RKO (cell line): ENCODE measurements at regions not wholly inside any gene's neighbourhood (a gene's known extent, or its start where the extent isn't known, plus 50 kb on each side); places are given as distances from the start of the nearest gene placed in this dataset.
"Not testable (repeated sequence)": the region's sequence is repeated elsewhere in the genome, so short reads cannot be mapped to it uniquely, and the experiment has no call there.

Source experiments
- DNase-seq: peaks from one replicate; pipeline ENCODE4 v3.0.0-alpha.2; 2016; ENCODE audit warnings: low spot score

DNA sequence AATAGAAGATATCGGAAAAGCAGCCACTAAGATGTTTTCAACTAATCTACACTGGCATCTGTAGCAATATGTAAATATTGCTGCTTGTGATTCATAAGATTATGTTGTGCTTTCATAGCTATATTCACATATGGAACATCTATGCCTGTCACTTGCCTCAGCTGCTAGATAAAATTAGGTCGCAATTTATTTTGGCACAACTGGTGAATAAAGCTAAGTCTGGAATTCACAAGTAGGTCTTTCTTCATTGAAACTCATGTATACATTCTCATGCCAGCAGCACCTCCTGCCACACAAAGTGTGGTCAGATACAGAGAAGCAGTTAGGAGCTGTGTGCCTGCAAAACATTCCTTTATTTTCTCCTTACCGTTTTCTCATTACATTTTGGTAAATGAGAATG, 543.3 kb upstream of the CHORDC1 start:
- DNase-seq, result no peak

DNA sequence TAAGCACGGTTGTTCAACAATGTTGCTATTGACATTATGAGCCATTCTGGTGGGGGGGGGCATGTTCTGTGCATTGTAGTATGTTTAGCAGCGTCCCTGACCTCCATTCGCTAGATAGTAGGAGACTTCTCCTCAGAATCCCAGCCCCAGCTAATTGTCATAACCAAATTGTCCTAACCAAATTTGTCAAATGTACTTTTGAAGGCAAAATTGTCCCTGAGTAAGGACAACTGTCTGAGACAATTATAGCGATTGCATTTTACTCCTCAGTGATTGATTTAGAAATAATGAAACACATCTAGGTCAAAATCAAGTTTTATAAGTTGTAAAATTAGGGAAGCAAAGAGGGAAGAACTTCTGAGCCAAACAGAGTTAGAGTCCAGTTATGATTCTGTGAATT, 541.8 kb upstream of the CHORDC1 start:
- no peak for DNase-seq

DNA sequence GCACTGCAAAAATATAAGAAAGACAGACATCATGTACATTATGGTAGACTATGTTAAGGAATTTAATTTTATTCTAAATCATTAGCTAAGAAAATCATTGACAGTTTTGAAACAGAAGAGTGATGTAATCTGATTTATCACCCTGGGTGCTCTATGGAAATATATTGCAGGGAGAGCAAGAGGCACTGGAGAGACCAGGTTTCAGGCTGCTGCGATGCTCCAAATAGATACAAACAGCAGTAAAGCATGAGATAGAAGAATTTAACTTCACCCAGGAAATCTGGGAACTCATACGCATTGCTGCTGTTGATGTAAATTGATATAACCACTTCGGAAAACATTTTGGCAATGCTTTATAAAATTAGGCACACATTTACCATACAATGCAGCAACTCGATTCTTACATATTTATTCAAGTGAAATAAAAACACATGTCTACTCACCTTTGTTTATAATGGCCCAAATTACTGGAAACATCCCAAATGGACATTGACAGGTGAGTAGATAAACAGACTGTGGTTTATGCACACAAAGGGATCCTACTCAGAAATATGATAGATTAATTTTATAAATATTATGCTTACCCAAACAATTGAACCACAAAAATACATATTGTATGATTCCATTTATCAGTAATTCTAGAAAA, 535.1 kb upstream of the CHORDC1 start:
- DNase-seq, result no peak

DNA sequence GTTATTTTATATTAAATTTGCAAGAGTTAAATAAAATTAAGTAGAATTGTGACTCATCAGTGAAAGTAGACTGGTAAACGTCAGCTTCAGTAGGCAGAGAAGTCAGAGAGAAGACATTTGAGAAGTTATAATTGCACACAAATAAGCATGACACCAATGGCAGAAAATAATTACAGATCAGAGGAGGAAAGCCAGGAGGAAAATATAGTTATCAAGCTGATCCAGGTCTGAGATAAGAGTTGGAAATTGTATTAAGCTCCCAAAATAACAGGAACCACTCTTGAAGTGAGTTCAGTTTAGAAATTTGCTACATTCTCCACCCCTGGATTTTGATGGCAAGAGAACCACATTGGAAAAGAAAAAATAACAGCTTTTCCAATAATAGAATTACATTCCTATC, 533.8 kb upstream of the CHORDC1 start:
- DNase-seq, result no peak

DNA sequence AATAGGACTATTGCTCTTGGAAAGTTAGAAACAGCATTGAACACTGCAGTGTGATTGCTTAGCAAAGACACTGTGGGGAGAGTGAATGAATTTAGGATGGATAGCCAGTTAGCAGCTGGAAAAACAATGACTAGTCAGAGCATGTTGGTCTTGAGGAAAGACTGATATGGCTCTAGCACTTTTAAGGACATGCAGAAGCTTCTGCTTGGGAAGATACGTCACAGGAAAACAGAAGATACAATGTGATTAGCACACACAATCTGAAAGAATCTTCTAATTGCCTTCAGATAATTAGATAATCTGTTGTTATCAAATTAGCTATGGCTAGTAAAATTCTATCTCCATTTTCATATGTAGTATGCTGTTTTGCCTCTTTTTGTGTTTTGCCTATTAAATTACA, 530.7 kb upstream of the CHORDC1 start:
- no peak for DNase-seq

DNA sequence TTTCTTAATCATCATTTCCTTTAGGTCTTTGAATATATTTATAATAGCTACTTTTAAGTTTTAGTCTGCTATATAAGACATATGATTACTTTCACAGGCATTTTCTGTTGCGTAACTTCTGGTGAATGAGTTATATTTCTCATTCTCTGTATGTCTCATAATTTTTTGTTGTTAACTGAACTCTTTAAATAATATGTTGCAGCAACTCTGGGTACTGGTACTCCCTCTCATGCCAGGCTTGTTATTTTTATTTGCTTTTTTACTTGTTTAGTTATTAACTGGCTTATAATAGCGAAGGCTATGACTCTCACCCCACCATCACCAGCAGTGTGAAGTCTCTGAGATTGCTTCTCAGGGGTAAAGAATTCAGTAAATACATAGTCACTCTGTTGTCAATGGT, 524.2 kb upstream of the CHORDC1 start:
- no peak for DNase-seq

DNA sequence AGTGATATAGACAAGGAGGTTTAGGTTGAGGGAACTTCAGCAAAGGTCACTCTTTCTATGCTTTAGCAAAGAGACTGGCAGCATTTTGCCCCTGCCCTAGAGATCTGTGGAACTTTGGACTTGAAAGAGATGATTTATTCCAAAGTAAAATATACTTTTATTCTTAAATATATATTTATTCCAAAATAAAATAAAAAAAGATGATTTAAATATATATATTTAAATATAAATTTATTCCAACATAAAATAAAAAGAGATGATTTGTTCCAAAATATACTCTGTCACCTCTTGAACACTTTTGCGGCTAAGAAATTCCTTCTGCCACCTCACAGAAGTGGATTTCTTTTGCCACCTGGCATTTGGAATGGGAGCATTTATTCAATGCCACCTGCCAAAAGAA, 521.3 kb upstream of the CHORDC1 start:
- DNase-seq, result no peak

DNA sequence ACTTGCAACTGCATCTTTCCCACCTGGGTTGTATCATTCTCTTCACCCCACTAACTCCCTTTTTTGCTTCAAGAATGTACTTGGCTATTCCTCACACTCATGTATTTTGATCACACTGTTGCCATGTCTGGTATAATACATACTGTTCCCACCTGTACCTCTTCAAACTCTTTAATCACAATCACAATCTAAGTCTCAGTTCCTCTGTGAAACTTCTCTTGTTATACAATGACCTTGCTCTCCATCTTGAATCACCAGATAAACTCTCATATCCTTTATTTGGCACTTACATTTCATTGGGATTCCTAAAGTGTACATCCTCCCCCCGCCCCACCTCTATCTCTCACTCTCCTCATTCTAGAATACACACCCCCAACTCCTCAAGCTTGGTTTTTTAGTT, 516.0 kb upstream of the CHORDC1 start:
- no peak for DNase-seq

DNA sequence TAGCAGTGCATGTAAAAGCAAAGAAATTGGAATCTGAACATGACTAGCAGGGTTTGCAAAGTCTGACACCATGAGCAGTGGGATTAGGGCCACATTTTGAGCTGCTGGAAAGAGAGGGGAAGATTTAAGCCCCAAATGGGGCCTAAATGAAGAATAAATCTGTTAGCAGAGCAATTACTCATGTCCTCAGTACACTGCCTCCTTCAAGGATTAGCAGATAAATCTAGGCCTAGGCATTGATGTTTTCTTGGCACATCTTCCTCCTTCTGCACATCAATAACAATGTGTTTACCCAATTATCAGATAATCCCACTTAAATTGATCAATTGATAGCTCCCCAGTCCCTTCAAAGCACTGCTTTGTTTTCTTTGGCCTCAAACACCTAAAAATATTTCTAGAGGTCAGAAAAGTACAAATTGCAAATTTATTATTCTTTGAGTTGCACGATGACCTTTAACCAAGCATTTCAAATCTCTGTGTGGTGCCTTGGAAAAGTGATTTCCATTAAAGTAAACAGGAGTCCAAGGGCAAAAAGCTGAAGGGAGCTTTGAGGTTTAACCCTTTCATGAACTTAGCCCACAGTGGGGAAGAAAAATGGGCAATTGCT, 514.7 kb upstream of the CHORDC1 start:
- DNase-seq, result no peak

DNA sequence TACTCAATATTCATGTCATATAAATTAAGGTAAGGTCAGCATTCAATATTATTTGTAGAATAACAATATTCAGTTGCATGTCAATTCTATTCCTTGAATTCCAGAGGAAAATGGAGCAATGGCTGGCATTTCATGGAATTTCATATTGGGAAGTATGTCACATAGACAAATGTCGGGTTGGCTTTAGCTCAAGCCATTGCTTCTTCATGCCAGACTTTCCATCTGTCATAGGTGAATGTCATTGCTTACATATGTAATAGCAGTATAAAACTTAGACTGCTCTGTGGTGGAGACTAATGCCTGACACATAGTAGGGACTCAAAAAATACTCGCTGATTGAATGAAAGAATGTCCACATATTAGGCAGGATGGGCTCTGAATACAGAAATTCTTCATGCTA, 509.6 kb upstream of the CHORDC1 start:
- DNase-seq, result no peak

DNA sequence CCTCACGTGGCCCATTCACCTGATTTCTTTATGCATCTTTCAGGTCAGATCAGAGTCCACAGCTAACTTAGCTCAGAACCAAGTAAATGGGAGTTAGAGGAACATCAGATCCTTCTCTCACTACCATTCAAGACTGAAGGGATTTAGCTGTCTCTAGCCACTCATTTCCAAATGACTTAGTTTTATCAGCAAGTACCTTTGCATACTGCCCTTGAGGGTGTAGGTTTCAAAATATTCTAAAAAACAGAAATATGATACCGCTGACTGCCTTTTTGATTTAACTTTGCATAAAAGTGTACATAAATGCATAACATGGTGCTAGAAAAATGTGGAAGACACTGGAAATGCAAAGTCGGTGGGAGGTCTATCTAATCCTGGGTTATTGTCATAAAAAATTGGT, 500.6 kb upstream of the CHORDC1 start:
- DNase-seq, result no peak

DNA sequence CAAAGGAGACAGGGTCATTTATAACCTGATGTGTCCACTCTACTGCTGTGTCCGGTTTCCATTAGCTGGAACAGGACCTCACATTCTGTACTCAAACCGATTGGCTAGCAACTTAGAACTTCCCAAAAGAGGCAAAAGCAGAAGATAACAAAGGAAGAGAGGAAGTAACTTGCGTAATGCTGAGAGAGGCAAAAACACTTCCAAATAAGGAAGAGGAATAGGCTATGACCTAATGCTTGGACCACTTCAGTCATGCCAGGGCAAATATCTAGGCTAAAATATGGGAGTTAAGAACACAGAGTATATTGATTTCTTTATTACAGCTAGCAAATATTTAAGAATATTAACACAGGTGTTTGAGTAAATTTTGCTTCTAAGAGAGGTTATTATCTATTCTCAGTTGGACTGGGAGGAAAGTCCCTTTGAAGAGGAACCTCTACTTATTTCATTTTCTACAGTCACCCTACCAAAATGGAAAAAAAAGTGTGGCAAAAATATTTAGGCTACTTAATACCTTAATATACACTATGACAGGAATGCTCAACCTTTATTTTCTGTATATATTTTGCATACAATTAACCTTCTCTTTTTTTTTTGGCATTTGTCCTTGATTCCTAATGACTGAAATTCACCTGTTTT, 499.8 kb upstream of the CHORDC1 start:
- peak; percentile 2 for DNase-seq

DNA sequence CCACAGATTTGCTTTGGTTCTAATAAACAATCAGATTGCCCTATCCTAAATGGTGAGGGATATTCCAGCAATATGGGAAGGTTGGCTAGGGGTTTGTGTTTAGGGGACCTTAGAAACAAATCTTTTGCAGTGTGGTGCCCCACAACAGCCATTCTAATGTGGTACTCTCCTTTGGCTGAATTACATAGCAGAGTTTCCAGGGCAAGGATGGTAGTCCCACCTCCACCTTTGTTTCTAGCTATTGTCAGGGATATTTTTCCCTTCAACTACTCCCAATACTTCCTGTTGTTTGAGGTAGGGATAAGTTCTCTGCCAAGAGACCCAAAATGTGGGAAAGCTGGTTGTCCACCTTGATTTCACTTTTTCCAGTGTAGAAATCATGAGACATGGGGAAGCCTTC, 494.7 kb upstream of the CHORDC1 start:
- no peak for DNase-seq

DNA sequence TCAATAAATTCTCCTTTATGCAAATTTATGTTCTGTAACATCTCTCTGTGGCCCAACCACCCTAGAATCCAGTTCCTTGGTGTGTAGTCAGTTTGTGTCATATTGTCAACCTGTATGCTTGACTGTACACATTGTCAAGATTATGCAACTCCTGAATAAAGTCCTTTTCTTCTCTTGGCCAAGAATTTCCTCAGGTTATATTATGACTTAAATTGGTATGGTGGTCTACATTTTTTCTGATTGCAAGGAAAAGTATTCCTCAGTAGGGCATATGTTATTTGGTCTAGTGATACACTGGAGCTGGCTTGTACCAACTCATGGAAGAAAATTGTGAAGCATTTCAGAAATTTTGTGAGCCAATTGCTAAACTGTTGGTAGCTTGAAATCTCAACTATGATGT, 482.8 kb upstream of the CHORDC1 start:
- DNase-seq, result no peak

DNA sequence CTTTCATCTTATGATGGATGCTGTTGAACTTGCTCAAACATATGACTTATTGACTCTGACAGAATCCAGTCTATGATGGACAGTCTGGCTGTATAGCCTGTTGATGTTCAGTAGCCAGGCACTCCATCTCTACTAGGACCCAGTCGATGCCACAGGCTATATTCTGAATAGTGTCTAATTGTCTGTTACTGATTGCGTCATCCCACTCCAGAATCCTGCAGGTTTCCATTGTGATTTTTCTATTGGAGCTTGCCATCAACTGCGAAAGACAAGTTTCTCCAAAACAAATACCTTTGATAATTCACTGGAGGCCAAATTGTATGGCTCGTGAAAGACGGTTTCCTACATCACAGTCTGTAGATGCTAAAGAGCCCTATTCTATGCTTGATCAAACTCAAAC, 481.7 kb upstream of the CHORDC1 start:
- no peak for DNase-seq

DNA sequence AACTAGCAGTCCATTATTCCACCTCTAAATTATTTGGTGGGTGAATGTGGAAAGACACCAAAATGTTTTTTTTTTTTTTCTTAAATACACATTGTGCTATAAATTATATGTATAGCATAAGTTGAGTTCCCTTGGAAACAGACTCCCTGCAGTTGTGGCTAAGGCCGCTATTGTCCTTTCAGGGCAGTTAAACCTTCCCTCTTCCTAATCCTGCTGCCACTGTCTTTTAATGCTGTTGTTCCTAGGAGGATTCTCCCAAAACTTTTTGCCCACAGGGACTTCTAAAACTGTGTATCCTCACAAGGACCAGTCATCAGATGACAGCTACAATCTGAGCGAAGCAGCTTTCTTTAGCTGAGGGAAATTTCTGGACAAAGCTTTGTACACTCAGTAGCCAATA, 478.9 kb upstream of the CHORDC1 start:
- DNase-seq, result no peak

DNA sequence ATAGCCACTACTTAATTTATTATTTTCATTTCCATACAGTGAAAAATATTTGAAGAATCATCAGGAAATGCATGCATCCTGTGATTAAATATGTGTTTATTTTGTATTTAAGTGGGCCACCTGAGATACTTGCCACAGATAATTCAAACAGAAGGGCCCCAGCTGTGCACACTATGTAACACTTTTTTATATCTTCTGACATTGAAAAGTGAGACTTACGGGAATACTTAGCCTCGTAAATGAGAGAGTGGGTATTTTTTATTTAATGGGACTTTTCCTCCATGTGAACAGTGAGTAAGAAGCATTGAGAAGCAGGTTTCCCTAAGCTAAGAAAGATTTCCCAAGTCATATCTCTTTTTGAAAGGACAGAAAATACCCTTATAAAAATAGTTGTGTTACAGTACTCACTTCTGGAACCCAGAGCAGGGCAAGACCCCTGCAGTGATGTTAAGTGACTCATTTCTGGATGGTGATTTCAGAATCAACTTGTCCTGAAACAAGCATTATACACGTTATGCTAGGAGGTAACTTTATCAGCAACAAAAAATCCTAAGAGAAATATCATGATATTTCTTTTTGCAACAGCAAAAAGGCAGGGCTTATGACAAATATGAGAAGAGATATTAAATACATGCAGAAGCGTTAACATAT, 478.1 kb upstream of the CHORDC1 start:
- no peak for DNase-seq

DNA sequence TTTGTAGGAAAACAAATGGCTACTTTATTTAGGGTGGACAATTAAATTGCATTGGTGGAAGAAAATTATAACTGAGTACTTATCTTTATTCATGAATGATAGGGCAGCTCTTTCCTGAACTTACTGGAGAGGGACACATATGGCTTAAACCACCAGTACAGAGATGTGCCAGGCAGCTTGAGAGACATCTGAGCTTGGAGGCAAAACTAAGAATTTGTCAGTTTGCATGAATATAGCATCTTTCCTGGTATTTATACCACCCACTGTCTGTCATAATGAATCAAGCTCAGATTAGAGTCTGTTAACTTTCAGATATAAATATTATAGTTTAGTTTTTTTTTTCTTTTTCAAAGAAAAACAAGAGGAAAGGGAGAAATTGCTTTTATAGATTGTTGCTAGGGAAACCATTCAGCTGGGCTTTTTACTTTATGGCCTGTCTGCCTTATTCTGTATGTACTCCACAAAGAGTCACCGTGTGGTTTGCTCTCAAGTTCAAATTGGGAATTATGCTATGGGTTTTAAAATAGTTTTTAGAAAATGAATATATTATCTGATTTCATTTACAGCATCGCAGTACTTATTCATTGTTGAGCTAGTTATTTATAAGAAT, 477.0 kb upstream of the CHORDC1 start:
- DNase-seq, result no peak

DNA sequence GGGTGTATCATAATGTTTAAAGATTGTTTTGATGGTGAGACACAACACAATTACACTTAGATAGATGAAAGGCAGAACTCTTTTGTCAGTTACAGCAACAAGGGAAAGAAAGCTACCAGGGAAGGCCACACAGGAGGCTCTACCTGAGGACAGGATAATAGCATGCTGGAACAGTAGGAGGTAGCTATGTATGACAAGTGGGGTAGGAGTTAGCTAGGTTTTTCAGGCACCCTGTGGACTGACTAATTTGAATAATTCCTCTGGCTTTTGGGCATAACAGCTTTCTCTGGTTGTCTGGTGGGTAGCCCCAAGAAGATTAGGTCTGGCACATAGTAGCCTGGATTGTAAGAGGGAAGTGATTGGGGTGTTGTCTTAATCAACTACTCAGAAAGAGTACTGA, 475.4 kb upstream of the CHORDC1 start:
- no peak for DNase-seq

DNA sequence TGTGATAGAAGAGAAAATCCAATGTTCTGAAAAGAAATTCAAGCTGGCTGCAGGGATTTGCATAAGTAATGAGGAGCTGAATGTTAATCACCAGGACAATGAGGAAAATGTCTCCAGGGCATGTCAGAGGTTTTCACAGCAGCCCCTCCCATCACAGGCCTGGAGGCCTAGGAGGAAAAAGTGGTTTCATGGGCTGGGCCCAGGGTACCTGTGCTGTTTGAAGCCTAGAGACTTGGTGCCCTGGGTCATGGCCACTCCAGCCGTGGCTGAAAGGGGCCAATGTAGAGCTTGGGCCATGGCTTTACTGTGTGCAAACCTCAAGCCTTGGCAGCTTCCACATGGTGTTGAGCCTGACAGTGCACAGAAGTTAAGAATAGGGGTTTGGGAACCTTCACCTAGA, 452.6 kb upstream of the CHORDC1 start:
- DNase-seq, result not testable (repeated sequence)

DNA sequence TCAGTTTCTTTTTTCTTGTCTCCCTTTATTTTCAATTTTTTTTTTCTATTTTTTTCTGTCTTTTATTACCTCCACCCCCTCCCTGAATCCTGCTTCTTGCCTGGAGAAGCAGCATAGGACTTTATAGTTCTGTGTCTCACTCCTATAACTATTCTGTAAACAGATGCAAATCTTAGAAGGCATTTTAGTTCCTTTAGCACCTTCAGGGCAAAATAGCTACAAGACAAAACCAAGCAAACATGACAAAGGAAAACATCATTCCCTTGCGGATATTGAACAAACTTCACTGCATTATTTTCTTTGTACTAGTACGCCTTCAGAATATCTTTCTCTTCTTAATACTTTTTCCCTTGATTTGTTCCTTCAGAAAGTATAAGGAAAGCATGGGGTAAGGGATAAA, 446.2 kb upstream of the CHORDC1 start:
- DNase-seq, result no peak

DNA sequence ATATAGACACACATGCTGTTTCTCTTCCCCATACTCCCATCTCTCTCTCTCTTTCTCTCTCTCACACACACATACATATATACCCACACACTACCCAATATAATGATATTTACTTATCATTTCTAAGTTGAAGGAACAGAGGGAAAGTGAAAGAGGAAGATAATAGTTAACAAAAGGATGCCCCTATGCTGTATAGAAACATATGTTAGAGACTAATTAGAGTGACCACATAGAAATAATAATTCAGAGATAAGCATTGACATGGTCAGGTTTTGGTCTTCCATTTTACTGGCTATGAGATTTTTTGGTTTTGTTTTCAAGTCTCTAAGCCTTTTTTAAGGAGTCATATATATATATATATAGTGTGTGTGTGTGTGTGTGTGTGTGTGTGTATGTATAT, 445.7 kb upstream of the CHORDC1 start:
- DNase-seq, result no peak

DNA sequence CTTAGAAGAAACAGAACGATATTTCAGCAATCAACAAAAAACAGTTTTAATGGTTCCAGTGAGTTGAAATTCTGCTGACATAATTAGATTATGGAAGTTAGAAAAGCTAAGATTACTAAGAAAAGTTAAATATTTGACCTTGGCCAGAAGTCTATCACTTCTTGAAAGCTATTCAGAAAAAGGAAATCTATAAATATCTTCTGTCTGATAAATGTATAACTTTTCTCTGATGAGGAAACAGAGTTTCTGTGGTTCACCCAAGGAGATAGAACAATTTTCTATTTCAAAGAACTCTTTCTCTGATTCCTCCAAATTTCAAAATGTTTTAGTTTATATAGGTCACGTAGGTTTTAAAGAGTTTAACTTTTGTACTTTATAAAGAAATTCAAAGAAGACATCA, 438.4 kb upstream of the CHORDC1 start:
- DNase-seq, result no peak
